OCI-LY3 (cell line): ENCODE measurements at regions not wholly inside any gene's neighbourhood (a gene's known extent, or its start where the extent isn't known, plus 50 kb on each side); places are given as distances from the start of the nearest gene placed in this dataset.
"Not testable (repeated sequence)": the region's sequence is repeated elsewhere in the genome, so short reads cannot be mapped to it uniquely, and the experiment has no call there.

ENCODE experiments used
- H2AFZ ChIP-seq: fragments of 200-600, 300-600 bp; shearing (Covaris generic); 2 replicates; pipeline ENCODE4 v1.6.0; 2014; ENCODE audit warnings: antibody characterized with exemption, low read depth, low read length
- H3K27ac ChIP-seq: fragments of 200-600, 300-600 bp; sonication (generic); 2 replicates; pipeline ENCODE4 v1.5.1; 2014; ENCODE audit warnings: mild to moderate bottlenecking, low read length, moderate library complexity, mixed read lengths
- H3K27me3 ChIP-seq: fragments of 200-600, 300-600 bp; sonication (generic); 2 replicates; pipeline ENCODE4 v1.6.1; 2014; ENCODE audit warnings: low read depth, low read length, mixed read lengths
- H3K36me3 ChIP-seq: fragments of 200-600, 300-600 bp; sonication (generic); replicated peaks from 2 replicates; pipeline ENCODE3; 2014; ENCODE audit warnings: low read depth, low read length, mixed read lengths
- H3K4me1 ChIP-seq: fragments of 300-600, 200-600 bp; sonication (generic); 2 replicates; pipeline ENCODE4 v1.6.1; 2014; ENCODE audit warnings: low read length, mixed read lengths
- H3K4me2 ChIP-seq: fragments of 200-600, 300-600 bp; sonication (generic); 2 replicates; pipeline ENCODE4 v1.6.1; 2014; ENCODE audit warnings: low read length, mixed read lengths
- H3K4me3 ChIP-seq: fragments of 300-600, 200-600 bp; sonication (generic); 2 replicates; pipeline ENCODE4 v1.5.1; 2014; ENCODE audit warnings: antibody characterized with exemption, mild to moderate bottlenecking, low read length, moderate library complexity
- H3K79me2 ChIP-seq: fragments of 300-600, 200-600 bp; shearing (Covaris generic); 2 replicates; pipeline ENCODE4 v1.6.1; 2014; ENCODE audit warnings: mild to moderate bottlenecking, low read length, mixed read lengths
- H3K9ac ChIP-seq: fragments of 300-600, 200-600 bp; shearing (Covaris generic); 2 replicates; pipeline ENCODE4 v1.6.0; 2014; ENCODE audit warnings: mild to moderate bottlenecking, low read length, moderate library complexity
- H3K9me3 ChIP-seq: fragments of 200-600, 300-600 bp; shearing (Covaris generic); 2 replicates; pipeline ENCODE4 v1.6.1; 2014; ENCODE audit warnings: low read length, mixed read lengths; ENCODE audit not compliant: insufficient read depth
- H4K20me1 ChIP-seq: fragments of 200-600, 300-600 bp; sonication (generic); 2 replicates; pipeline ENCODE4 v1.6.1; 2016; ENCODE audit warnings: low read length, mixed read lengths; ENCODE audit not compliant: insufficient read depth
- EZH2phosphoT487 ChIP-seq: fragments of 200-600 bp; shearing (Covaris generic); IDR thresholded peaks from 2 replicates; pipeline ENCODE4 v1.6.1; 2018; ENCODE audit warnings: antibody characterized with exemption, mixed run types, low read depth
- TF ChIP-seq, protein P1 (sequence below): fragments of 200-600, 300-600 bp; sonication (generic); IDR thresholded peaks from 2 replicates; pipeline ENCODE4 v1.5.1; 2014; ENCODE audit warnings: antibody characterized with exemption, low read length, low read depth

GRCh38 chr10:101280511-101280910, 51.2 kb upstream of the LBX1 start:
- no peaks in the 10 kb centered on the region for H3K9me3 ChIP-seq
- no peaks in the 10 kb centered on the region for H3K4me1 ChIP-seq
- H2AFZ ChIP-seq, result no peak overlapping the region
- H3K36me3 ChIP-seq, result no peaks in the 10 kb centered on the region
- H3K4me2 ChIP-seq, result no peak overlapping the region
- no peaks in the 10 kb centered on the region for H4K20me1 ChIP-seq
- no peak for TF ChIP-seq EZH2phosphoT487
- no peak overlapping the region for H3K9ac ChIP-seq
- no peak overlapping the region for H3K27ac ChIP-seq
- no peaks in the 10 kb centered on the region for H3K79me2 ChIP-seq
- no peaks in the 10 kb centered on the region for H3K27me3 ChIP-seq
- no peak overlapping the region for H3K4me3 ChIP-seq

DNA sequence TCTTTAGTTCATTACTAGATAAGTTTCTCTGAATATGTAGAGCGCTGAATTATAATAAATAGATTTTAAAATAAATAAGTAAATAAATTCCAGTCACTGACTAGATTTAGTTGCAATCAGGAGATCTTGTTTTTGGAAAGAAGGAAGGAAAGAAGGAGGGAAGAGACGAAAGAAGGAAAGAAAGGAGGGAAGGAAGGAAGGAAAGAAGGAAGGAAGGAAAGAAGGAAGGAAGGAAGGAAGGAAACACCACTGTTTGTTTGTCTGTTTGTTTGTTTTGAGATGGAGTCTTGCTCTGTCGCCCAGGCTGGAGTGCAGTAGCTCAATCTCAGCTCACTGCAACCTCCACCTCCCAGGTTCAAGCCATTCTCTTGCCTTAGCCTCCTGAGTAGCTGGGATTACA, 51.7 kb upstream of the LBX1 start:
- H3K27ac ChIP-seq, H4K20me1 ChIP-seq, H3K4me2 ChIP-seq, H3K27me3 ChIP-seq, H3K4me1 ChIP-seq, H3K4me3 ChIP-seq, H3K9me3 ChIP-seq, H3K9ac ChIP-seq, H3K36me3 ChIP-seq, H2AFZ ChIP-seq, H3K79me2 ChIP-seq: not testable (repeated sequence)

DNA sequence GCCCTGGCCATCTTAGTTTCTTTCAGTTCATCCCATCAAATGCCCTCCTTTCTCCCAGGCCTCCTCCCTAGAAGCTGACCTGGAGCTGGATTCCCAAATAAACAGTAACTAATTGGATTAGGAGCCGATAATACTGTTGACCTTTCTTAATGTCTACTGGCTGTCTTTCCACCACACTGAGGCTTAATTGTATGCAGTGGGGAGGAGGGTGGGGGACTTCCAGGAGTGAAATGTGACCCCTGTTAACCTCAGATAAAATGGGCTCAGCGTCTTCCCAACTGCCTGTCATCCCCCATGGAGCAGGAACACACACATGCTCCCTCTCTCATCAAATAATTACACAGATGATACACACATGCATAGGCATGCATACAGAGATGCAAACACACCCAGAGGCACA, 53.7 kb upstream of the LBX1 start:
- TF ChIP-seq, protein P1, sequence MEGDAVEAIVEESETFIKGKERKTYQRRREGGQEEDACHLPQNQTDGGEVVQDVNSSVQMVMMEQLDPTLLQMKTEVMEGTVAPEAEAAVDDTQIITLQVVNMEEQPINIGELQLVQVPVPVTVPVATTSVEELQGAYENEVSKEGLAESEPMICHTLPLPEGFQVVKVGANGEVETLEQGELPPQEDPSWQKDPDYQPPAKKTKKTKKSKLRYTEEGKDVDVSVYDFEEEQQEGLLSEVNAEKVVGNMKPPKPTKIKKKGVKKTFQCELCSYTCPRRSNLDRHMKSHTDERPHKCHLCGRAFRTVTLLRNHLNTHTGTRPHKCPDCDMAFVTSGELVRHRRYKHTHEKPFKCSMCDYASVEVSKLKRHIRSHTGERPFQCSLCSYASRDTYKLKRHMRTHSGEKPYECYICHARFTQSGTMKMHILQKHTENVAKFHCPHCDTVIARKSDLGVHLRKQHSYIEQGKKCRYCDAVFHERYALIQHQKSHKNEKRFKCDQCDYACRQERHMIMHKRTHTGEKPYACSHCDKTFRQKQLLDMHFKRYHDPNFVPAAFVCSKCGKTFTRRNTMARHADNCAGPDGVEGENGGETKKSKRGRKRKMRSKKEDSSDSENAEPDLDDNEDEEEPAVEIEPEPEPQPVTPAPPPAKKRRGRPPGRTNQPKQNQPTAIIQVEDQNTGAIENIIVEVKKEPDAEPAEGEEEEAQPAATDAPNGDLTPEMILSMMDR, result no peak
- no peak for TF ChIP-seq EZH2phosphoT487
- Histone ChIP-seq H3K79me2 (no peaks in the 10 kb centered on the region), H4K20me1 (no peaks in the 10 kb centered on the region), H3K4me3 (no peak overlapping the region), H3K9ac (no peak overlapping the region), H3K27me3 (no peaks in the 10 kb centered on the region; the same call in 1 of the 2 replicates), H3K4me2 (no peak overlapping the region), H3K4me1 (no peaks in the 10 kb centered on the region), H3K27ac (no peak overlapping the region), H3K9me3 (no peaks in the 10 kb centered on the region), H3K36me3 (no peaks in the 10 kb centered on the region), H2AFZ (no peak overlapping the region)

DNA sequence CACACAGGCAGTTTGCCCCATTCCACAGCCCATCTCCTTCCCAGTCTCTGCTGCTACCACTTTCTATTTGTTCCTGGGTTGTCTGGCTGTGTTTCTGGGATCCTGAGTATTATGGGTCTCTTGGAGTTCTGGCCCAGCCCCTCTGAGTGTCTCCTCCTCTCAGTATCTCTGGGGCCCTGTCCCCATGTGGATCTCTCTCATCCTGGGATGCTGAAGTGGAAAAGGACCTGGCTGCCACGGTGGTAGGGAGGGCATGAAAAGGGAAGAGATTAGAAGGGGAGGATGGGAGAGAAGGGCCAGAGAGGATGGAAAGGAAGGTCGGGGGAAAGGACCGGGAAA, 54.5 kb upstream of the LBX1 start:
- Histone ChIP-seq H3K9me3 (no peaks in the 10 kb centered on the region), H3K4me2 (no peak overlapping the region), H3K27ac (no peak overlapping the region), H3K36me3 (no peaks in the 10 kb centered on the region), H3K79me2 (no peaks in the 10 kb centered on the region), H3K9ac (no peak overlapping the region), H3K27me3 (no peaks in the 10 kb centered on the region; the same call in 1 of the 2 replicates), H4K20me1 (no peaks in the 10 kb centered on the region), H3K4me1 (no peaks in the 10 kb centered on the region), H2AFZ (no peak overlapping the region), H3K4me3 (no peak overlapping the region)
- TF ChIP-seq, protein P1, result no peak

DNA sequence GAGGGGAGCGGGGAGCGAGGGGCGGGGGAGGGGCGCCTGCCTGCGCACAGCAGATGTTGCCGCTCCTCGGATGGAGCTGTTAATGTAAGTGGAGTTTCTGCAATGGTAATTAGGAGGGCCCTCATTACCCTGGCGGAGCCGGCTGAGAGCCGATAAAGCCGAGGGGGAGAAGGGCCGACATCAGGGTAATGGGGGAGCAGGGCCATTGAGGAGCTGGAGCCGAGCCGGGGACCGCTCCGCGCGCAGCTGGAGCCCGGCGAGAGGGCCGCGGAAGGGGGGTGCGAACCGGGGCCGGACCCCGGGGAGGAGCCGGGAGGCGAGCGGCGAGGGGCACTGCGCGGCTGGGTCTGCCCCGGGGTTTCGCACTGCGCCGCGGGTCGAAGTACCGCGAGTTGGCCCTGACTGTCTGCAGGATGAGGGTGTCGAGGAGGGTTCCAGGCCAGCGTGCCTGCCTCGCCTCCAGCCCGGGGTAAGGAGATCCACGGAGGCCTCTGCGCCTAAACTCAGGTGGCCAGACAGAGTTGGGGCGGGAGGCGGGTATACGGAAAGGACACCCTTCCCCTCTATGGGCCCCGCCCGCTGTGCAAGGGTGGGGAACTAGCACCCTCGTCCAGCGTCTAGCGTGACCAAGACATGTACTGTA, 55.0 kb upstream of the LBX1 start:
- Histone ChIP-seq H3K9ac (no peak overlapping the region), H3K4me2 (no peak overlapping the region), H3K27me3 (no peaks in the 10 kb centered on the region; the same call in 1 of the 2 replicates), H2AFZ (no peak overlapping the region), H4K20me1 (no peaks in the 10 kb centered on the region), H3K4me1 (no peaks in the 10 kb centered on the region), H3K4me3 (no peak overlapping the region), H3K79me2 (no peaks in the 10 kb centered on the region), H3K36me3 (no peaks in the 10 kb centered on the region), H3K9me3 (no peaks in the 10 kb centered on the region), H3K27ac (no peak overlapping the region)
- TF ChIP-seq, protein P1, result no peak
- no peak for TF ChIP-seq EZH2phosphoT487
